Fibroblast of upper back skin (primary cell): ENCODE measurements at regions not wholly inside any gene's neighbourhood (a gene's known extent, or its start where the extent isn't known, plus 50 kb on each side); places are given as distances from the start of the nearest gene placed in this dataset.

ENCODE experiments used
- DNase-seq: peaks from one replicate; pipeline ENCODE4 v3.0.0-alpha.2; 2013

DNA sequence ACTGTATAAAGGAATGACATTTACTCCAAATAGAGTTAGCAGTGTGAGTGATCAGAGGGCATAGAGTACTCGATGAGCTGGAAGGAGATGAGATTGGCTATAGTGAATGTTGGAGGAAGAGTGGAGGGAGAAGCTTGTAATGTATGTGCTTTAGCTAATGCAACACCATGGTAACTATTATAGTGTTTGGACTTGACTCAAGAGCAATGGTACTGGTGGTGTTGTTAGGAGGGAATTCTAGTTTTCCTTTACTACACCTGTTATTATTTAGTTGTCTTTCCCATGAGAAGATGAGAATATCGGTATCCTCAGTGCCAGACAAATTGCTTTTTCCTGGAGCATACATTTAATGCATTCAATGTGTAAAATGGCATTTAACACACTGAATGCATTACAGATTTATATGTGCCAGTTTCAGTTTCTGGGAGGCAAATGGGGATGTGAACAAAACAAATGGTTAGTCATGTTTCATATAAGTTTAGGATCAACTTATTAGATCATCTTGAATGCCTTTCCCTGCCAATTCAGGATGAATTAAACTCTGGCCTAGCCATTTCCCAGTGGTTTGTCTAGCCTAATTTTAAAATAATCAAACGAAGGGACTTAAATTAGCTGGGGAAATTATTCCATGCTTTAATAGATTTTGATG is 291.1 kb upstream of the ADAMTS5 start:
- DNase-seq, result no peak

DNA sequence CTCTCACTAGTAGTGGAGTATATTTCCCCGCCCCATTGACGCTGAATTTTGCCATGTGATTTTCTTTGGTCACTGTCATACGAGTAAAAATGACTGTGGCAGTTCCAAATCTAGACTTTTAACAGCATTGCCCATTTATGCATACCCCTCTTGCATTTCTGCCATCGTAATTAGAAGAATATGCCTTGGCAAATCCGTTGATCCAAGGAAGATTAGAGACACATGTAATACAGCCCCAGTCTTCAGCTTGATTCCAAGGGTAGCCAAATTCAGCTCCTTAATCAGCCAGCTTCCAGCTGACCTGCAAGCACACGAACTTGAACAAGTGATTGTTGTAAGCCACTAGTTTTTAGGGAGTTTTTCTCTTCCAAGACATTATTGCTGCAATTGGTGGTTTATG is 290.3 kb upstream of the ADAMTS5 start:
- DNase-seq, result no peak

DNA sequence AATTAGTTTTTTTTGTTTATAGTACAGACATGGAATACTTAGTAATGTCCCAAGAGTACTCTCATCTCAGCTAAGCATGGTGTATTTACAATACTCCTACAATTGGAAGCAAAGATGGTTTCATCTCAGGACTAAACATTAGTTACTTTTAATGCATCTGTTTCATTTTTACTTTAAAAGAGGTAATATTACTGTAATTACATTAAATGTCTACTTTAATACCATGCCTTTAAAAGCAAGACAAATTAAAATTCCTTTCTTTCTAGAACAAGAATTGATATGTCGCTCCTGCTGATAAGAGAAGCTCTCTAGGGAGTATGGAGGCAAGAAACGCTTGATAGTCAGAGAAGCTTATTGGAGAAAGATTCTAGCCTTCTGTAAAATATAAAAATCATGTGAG is 284.9 kb upstream of the ADAMTS5 start:
- no peak for DNase-seq

DNA sequence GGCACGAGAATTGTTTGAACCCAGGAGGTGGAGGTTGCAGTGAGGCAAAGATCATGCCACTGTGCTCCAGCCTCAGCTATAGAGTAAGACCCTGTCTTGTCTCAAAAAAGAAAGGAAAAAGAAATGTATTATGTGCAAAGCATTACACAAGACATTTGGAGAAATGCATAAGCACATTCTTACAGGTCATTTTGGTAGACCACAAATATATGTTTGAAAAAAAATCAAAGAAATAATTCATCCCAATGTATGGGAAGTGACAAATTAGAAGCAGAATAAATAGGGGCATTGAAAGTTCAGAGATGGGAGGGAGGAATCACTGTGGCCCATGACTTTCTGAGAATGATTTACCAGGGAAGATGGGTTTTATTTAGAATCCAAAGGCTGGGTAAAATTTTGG is 283.5 kb upstream of the ADAMTS5 start:
- DNase-seq, result peak; percentile 85

DNA sequence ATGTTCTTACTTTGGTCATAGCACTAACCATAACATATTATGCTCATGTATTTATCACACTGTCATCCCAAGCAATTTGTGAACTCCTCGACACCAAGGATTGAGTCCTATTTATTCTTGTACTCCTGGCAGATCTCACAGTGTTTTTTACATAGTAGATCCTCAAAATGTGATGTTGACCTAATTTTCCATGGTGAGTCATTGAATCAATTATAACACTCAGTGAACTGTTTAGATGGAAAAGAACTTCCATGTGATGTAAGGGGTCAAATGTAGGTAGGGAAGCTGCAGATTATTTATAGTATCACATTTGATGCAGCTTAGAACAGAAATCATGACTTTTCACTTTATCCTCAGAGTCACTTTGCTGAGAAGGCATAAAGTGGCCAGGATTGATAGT is 281.9 kb upstream of the ADAMTS5 start:
- no peak for DNase-seq

DNA sequence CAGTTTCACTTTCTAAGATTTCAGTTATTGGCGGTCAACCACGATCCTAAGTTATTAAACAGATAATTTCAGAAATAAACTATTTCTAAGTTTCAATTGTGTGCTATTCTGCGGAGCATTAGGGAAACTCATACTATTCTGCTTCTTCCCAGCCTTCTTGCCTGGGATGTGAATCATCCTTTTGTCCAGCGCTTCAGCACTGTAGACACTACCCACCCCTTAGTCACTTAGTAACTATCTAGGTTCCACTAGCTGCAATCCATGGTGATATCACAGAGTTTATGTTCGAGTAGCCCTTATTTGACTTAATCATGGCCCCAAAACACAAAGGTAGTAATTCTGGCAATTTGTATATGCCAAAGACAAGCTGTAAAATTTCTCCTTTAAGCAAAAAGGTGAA is 279.9 kb upstream of the ADAMTS5 start:
- peak; percentile 53 for DNase-seq

DNA sequence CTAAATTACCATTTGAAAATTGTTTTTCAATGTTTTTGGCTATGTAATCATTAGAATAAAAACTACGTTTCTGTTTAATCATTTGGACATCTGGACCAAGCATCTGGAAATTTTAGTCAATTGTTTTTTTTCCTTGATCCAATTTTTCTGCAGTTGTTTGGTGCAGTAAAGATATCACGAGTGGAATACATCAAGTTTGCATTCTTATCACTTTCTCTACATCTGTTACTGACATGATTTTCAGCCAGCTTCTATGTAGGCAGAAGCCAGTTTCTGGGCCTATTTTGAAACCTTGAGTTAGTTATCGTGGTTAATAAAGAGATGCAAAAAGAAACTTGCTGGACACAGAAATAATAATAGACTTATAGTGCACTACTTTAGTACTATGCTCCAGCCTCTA is 277.9 kb upstream of the ADAMTS5 start:
- no peak for DNase-seq

DNA sequence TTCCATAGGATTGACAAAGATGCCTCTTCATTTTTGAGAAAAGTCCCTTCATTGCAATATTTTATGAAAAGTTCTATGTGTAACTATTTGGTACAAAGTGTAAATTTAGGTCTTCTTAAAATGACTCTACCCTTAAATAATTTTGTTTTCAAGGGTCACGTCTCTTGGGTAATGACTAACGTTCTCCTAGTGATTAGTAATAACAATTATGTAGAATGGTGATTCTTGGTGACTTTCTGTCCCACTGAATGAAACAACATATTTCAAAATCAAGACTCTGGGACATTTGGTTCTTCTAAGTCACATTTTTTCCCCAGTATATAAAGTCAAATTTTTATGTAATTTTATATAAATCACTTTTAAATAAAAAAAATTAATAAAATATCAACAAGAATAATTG is 277.5 kb upstream of the ADAMTS5 start:
- DNase-seq, result no peak

DNA sequence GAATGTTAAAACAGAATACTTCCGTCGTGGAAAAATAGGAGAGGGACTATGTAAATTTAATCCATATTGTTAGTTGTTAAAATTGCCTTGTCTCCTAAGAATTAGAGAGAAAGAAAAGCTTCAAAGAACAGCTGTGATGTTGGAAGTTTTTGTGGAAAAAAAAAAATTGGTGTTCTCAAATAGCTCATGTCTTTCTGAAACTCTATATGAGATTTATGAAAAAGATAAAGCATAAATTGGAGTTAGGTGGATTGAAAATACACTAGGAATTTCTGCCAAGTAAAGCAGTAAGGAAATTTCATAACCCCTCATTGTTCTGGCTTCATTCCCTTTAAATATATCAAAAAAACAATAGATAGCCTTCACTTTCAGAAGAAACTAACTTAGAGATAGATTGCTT is 274.0 kb upstream of the ADAMTS5 start:
- peak; percentile 57 for DNase-seq

DNA sequence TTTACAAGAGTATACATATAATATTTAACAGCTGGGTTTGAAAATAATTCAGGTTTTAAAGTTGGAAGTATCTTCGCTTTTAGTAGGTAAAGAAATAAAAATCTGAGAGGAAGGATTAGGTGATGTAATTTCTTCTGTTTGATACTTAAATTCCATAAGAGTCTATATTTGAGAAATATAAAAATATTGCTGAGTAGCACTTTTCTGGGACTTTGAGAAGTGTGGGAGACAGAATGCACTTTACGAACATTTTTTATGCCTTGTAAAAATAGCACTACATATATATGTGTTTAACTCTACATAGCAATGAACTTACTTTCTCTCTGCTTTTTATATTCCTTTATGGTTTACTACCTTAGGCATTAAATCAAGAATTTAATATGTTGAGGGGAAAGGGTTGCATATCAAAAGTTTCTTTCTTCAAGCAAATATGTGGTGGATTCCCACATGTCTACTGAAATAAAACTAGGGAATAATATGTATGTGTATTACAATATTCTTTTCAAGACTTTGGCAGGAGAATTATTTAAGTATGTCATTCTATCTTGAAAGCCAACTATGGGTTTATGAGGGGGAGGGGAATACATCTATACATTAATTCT is 266.7 kb upstream of the ADAMTS5 start:
- DNase-seq, result no peak

DNA sequence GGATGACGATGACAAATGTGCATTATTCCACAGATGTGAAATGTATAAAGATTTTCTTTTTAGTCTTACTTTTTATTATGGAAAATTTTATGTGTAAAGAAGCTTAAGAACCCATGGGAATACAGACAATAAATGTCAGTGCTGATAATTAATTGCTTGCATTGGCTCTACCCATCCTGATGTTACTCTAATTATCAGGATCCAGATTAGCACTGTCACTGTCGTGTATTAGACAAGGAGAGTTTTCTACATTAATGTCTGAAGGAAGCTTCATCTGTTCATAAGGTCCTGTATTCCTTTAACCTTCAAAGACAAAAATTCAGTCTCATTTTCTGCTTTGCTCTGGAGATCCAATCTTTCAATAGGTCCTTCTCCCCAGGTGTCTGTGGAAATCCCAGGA is 259.1 kb upstream of the ADAMTS5 start:
- no peak for DNase-seq

DNA sequence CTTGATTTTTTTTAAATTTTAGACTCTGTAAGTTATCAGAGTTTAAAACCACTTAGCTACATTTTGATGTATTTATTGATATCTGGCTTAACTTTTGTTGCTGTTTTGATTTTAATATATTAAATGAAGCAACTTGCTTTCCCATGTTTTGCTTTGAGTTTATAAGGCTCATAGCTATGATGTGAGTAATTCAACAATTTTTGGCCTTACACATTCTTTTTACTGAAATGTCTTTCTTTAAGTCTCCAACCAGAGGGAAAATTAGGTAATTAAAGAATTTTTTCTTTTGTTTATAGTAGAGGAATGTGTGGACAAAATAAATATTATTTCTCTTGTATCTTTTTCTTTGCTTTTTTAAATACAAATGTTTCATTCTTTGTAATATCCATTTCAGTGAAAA is 258.3 kb upstream of the ADAMTS5 start:
- no peak for DNase-seq

DNA sequence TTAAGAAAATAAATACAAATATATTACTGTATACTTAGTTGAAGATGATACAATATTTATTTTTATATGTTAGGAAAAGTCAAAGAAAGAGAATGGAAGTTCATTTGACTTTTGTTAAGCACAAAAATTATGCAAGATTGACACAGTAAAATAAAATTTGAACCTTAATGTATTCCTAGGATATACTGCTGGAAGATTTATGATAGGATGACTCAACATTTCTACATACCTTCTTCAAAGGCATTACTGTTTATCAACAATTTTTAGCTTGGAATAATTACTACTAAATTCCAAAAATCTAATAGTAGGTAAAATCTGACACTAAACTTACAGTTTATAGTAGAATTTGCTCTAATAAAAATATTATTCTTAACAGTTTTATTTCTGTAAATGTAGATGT is 257.3 kb upstream of the ADAMTS5 start:
- DNase-seq, result no peak

DNA sequence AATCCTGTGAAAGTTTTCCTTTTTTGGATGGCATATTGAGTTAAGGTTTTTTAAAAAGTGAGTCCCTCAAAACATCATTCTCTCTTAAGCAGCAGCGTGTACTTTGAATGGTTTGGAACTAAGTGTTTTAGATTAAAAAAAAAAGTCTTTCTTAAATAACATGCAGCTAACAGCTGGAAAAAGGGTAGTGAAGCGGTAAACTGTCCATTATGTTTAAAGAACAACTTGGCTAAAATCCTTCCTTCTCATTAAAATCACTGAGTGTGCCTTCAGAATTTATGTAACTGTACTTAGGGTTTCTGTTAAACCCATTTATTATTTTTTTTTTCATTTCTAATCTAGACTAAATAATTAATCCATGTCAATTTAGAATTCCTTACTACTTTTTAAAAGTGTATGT is 254.2 kb upstream of the ADAMTS5 start:
- DNase-seq, result no peak

DNA sequence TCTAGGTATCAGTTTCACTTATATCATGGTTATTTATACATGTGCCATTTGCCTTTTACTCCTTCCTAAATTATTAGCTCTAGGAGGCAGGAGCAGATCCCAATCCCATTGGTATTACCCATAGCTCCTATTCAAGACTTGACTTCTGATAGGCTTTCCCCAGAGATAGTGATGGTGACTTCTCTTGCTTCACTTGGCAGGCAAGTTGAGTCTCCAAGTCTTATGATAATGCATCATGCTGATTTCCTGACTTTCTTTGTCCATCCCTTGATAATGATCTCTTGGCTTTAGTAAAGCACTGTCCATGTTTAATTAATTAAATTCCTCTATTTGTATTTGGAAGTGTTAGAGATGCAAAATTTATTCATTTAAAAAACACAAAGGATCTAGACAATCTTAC is 253.5 kb upstream of the ADAMTS5 start:
- no peak for DNase-seq

DNA sequence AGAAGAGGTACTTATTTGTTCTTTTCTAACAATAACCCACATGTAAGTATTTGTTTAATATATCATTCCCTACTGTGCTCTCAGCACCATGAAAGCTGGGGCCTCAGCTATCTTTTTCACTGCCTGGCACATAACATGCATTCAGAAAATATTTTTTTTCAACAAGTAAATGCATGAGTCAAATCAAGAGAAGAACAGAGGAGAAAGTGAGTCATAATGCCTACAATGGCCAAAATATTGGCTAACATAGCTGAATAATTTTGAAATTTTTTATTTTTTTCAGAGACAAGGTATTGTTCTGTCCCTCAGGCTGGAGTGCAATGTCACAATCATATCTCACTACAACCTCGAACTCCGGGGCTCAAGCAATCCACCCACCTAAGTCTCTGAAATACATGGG is 252.2 kb upstream of the ADAMTS5 start:
- peak; percentile 68 for DNase-seq

DNA sequence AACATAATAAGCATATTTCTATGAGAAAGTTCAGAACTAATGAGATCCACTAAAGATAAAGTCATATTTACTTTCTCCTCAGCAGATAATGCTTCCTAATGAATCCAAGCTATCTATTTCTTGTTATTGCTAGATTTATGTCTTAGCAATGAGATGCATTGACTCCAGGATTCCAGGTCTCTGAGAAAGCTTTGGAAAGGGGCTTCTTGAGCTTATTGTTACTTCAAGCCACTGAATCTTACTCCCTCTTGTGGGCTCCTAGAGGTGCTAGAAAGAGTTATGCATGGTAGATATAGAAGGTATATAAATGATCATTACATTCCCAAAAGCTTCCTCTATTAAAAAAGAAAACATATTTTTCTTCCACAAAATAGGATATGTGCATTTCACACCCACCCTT is 246.4 kb upstream of the ADAMTS5 start:
- peak; percentile 50 for DNase-seq

DNA sequence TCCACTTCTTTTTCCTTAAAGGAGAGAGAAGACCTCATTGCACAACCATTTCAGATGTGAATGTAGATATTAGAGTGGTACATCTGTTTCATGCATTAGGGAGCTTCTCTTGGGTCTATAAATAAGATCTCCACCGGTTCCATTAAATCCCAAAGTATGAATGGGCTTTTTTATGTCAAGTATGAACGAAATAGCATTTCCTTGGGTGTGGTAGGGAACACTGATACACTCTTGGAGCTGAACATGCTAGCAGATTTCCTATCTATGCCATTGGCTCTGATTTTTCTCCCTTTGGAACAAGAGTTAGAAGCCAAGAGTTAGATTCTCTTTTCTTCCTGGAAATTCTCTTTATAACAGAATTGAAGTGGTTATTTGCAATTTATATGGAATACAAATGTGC is 245.6 kb upstream of the ADAMTS5 start:
- DNase-seq, result no peak

DNA sequence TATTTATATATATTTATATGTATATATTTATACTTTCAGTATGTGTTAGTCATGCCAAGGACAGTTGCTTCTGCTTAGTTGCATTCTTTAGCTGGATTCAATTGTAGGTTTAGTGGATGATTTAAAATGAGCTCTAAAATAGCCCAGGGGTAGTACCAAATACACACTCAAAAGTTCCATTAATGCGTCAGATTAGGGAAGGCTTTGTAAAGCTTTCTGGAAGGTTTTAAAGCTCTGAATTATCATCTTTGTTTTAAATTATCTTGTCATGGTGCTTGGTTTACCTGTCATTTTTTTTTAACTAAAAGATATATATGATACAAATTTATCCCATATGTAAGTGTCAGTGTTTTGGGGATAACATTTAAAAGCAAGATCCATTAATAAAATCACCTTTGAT is 242.7 kb upstream of the ADAMTS5 start:
- DNase-seq, result no peak

DNA sequence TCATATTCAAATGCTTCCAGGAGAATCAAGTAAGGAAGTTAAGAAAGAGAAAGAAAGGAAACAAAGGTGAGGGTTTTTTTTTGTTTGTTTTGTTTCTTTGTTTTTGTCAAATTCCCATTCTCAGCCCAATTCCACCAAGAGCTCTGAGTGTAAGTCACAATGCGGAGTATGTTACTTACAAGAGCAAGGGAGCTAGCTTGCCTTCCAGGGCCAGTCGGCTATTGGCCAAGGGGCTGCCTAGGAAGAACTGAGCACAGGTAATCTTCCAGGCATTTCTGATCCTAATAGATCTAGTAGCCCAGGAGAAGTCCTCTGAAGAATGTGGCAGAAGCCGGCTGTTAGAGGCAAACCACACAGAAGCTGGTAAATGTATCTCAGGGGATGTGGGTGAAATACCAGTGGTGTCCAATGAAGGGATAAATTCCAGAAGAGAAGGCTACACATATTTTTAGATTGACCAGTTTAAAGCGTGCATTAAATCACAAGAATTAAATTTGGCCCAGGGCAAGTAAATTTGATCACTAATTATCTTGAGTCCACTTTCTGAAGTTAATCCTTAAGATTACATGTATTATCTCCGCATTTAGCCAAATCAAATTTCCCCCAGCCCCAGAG is 239.6 kb upstream of the ADAMTS5 start:
- DNase-seq, result peak; percentile 71

DNA sequence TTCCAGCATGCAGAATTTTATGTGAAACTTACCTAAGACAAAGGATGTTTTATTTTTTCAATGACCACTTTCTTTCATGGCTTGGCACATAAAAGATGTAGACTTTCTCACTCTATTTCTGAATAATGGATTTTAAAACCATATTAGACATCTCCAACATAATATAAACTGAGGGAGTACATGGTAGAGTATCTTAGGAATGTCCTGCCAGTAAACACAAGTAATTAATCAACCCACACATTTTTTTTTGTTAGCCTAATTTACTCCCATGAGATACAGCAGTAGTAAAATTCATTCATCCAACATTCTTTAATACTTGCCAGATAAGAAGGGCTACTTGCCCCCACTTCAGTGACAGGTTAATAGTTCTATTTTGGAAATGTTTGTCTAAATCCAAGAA is 235.4 kb upstream of the ADAMTS5 start:
- no peak for DNase-seq

DNA sequence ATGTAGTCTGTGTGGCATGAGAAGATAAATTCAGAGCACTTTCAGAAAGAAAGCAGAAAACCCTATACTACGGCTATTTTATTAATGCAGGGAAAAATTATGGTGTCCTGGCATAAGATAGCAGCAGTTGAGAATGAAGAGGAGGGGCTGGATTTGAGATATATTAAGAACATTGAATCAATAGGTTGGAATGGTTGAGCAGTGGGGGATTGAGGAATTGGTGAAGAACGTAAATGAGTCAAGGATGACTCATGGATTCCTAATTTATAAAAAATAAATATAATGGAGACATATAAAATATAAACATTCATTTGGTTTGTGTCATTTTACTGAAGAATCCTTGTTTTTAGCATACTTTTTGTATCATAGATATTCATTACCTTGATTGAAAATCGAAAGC is 234.3 kb upstream of the ADAMTS5 start:
- DNase-seq, result peak; percentile 77

DNA sequence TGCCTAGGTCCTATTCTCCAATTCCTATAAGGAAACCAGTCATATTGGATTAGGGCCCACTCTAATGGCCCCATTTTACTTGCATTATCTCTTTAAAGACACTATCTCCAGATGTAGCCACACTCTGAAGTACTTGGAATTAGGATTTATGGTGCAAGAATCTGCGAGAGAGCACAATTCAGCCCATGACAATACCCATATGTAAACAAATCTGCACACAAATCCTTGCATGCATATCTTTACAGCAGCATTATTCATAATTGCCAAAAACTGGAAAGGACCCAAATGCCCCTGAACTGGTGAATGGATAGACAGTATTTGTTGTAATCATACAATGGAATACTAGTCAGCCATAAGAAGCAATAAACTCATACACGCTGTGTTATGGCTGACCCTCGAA is 229.8 kb upstream of the ADAMTS5 start:
- DNase-seq, result peak; percentile 31

DNA sequence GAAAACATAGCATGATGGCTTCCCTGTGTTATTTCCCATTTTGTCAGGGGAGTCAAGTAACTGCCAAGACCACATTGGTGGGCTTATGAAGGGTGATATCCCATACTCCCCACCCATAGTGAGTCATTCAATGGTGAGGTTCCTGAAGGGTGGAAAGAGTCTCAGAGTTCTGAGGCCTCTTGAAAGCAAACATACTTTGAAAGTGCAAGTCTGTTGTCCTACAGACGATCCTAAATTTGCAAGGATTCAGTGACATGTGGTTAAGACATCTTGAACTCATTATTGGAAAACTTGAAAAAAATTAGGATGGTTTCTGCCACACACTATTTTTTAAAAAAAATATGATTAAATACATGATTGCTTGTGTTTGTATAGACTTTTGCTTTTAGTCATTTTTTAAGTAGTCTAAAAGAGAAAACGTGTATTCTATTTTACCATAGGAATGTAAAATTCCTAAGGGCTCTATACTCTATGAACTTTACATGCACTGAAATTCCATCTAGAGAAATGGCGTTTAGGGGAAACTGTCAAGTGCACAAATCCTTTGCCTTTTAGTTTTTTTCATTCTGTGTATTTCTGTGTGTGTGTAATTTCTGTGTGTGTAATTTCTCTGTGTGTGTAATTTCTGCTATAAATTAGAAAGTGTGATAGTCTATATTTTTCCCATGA is 225.5 kb upstream of the ADAMTS5 start:
- peak; percentile 91 for DNase-seq
